Body of pancreas (tissue), 4 donors: ENCODE measurements at regions not wholly inside any gene's neighbourhood (a gene's known extent, or its start where the extent isn't known, plus 50 kb on each side); places are given as distances from the start of the nearest gene placed in this dataset.
"Not testable (repeated sequence)": the region's sequence is repeated elsewhere in the genome, so short reads cannot be mapped to it uniquely, and the experiment has no call there.

Experiments
- ATAC-seq: fragments of 150-250 bp; one replicate; pipeline ENCODE4 v1.9.1; 2016
- DNase-seq, 4 donors: peaks; one replicate each; pipeline ENCODE4 v3.0.0-alpha.2; 2019
- H3K27ac ChIP-seq, 4 donors: fragments of 200-600 bp; sonication (generic); 1 replicate in 3 of 4; 2 replicates in 1 of 4; pipeline versions ENCODE4 v1.5.1 to v1.6.1; 2016 to 2019; ENCODE audit warnings: mild to moderate bottlenecking in 1 of 4, mixed read lengths in 1 of 4, moderate library complexity in 1 of 4
- H3K27me3 ChIP-seq, 2 donors: fragments of 200-600 bp; sonication (generic); one replicate each; pipeline ENCODE4 v1.6.0; 2016; ENCODE audit warnings: mild to moderate bottlenecking in 1 of 2
- H3K36me3 ChIP-seq, 2 donors: fragments of 200-600 bp; sonication (generic); replicated peaks in 1 of 2; 2 replicates each; pipeline ENCODE4 v1.5.1; 2016; ENCODE audit warnings: low read depth in 2 of 2; ENCODE audit not compliant: insufficient read depth in 1 of 2
- H3K4me1 ChIP-seq: fragments of 200-600 bp; sonication (generic); one replicate; pipeline ENCODE4 v1.6.0; 2016
- H3K4me3 ChIP-seq, 2 donors: fragments of 200-600 bp; sonication (generic); 1 replicate in 1 of 2; 2 replicates in 1 of 2; pipeline ENCODE4 v1.5.1; 2016 to 2019
- H3K9me3 ChIP-seq, 3 donors: fragments of 200-600 bp; sonication (generic); 1 replicate in 2 of 3; 2 replicates in 1 of 3; pipeline ENCODE4 v1.5.1; 2016
- CTCF ChIP-seq, 7 experiments: fragments of 450-650 bp in 4 of 7; fragments of 200-600 bp in 3 of 7; sonication (generic) in 3 of 7; IDR thresholded peaks; one replicate each; pipeline ENCODE4 v1.5.1; 2016 to 2019; ENCODE audit warnings: antibody characterized with exemption in 7 of 7
- WGBS, 2 donors: methylation state at CpG; one replicate each; pipeline ENCODE4 v1.1.5; 2017; 5-methylcytosine and 5-hydroxymethylcytosine counted together
- intact Hi-C: fragments of 100-400 bp; cut with DNase I; formaldehyde crosslinking; loops from one replicate; pipeline ENCODE4 v1.15.1; 2023

GRCh38 chr15:20785151-20785936, 80.8 kb downstream of the POTEB2 start:
- peak in 3 of 4 donors; percentile 12 to 52 (median 18) for DNase-seq
- H3K4me1 ChIP-seq, ATAC-seq, intact Hi-C loops, H3K9me3 ChIP-seq, H3K36me3 ChIP-seq, H3K27me3 ChIP-seq, H3K4me3 ChIP-seq, H3K27ac ChIP-seq: not testable (repeated sequence)
- peak in 1 of 7 experiments; percentile 41 for TF ChIP-seq CTCF (IDR thresholded peaks at IDR 0.05)
- 0% methylated on average over 3 of the region's 42 CpGs; no CpG with 5 or more reads in 1 of the 2 donors for WGBS, 2 donors

GRCh38 chr15:20783598-20784184, 82.4 kb downstream of the POTEB2 start:
- intact Hi-C loops, H3K27ac ChIP-seq, H3K4me1 ChIP-seq, H3K36me3 ChIP-seq, H3K9me3 ChIP-seq, ATAC-seq, H3K27me3 ChIP-seq, DNase-seq, H3K4me3 ChIP-seq: not testable (repeated sequence)
- no CpG with 5 or more reads among the region's 36 CpGs for WGBS, 2 donors

- WGBS, 2 donors = no CpG with 5 or more reads among the region's 41 CpGs
Observed at GRCh38 chr15:20775412-20775811, 90.7 kb downstream of the POTEB2 start.

GRCh38 chr15:20767943-20768342, 98.2 kb downstream of the POTEB2 start:
- DNase-seq, H3K4me3 ChIP-seq, H3K4me1 ChIP-seq, intact Hi-C loops, H3K27ac ChIP-seq, ATAC-seq, H3K27me3 ChIP-seq, H3K9me3 ChIP-seq, H3K36me3 ChIP-seq: not testable (repeated sequence)
- no CpG with 5 or more reads among the region's 2 CpGs for WGBS, 2 donors

More at GRCh38 chr15:20775412-20775811, 90.7 kb downstream of the POTEB2 start:
- H3K27ac ChIP-seq, H3K27me3 ChIP-seq, H3K4me1 ChIP-seq, H3K36me3 ChIP-seq, intact Hi-C loops, DNase-seq, H3K9me3 ChIP-seq, H3K4me3 ChIP-seq: not testable (repeated sequence)
- peak; percentile 76 for ATAC-seq

GRCh38 chr15:20762422-20762821, 103.7 kb downstream of the POTEB2 start:
- H3K27me3 ChIP-seq, H3K4me1 ChIP-seq, ATAC-seq, H3K4me3 ChIP-seq, H3K27ac ChIP-seq, intact Hi-C loops, H3K36me3 ChIP-seq, DNase-seq, H3K9me3 ChIP-seq: not testable (repeated sequence)
- 65 to 77% methylated on average over 2 to 3 of the region's 3 CpGs for WGBS, 2 donors

- H3K4me1 ChIP-seq, H3K27ac ChIP-seq, H3K27me3 ChIP-seq, DNase-seq, ATAC-seq, intact Hi-C loops, H3K36me3 ChIP-seq, H3K9me3 ChIP-seq, H3K4me3 ChIP-seq: not testable (repeated sequence)
- WGBS, 2 donors = no CpG with 5 or more reads among the region's 10 CpGs
Observed at GRCh38 chr15:20756440-20756839, 109.7 kb downstream of the POTEB2 start.

GRCh38 chr15:20755665-20756398, 110.3 kb downstream of the POTEB2 start:
- WGBS, 2 donors = no CpG with 5 or more reads among the region's 65 CpGs
- H3K27me3 ChIP-seq, H3K4me1 ChIP-seq, H3K9me3 ChIP-seq, H3K4me3 ChIP-seq, H3K27ac ChIP-seq, H3K36me3 ChIP-seq, intact Hi-C loops: not testable (repeated sequence)
- peak; percentile 84 for ATAC-seq
- peak in 3 of 4 donors; percentile 13 to 68 (median 36) for DNase-seq

GRCh38 chr15:20733493-20733892, 132.6 kb downstream of the POTEB2 start:
- H3K9me3 ChIP-seq, H3K4me1 ChIP-seq, ATAC-seq, intact Hi-C loops, H3K4me3 ChIP-seq, H3K36me3 ChIP-seq, DNase-seq, H3K27me3 ChIP-seq, H3K27ac ChIP-seq: not testable (repeated sequence)
- 25 to 28% methylated on average over 1 of the region's 1 CpG for WGBS, 2 donors
